Caco-2 (cell line): ENCODE measurements at regions not wholly inside any gene's neighbourhood (a gene's known extent, or its start where the extent isn't known, plus 50 kb on each side); places are given as distances from the start of the nearest gene placed in this dataset.

Source experiments
- BruUV-seq: library from RNA; stranded (reverse); fragments of 400-500 nt; replicated peaks from 2 replicates; lab custom pipeline; 2021; lab: Mats Ljungman, UMichigan
- CTCF ChIA-PET: fragments of 300-600 bp; sonication (Branson Sonifier 250); formaldehyde crosslinking; loops from one replicate; lab custom pipeline; 2022; ENCODE audit warnings: antibody characterized with exemption; lab: Charles Lee
- POLR2A ChIA-PET: fragments of 300-600 bp; sonication (Branson Sonifier 250); formaldehyde crosslinking; loops from one replicate; lab custom pipeline; 2022; ENCODE audit warnings: antibody characterized with exemption; lab: Charles Lee
- DNase-seq, 2 experiments: peaks; one replicate each; pipeline versions ENCODE4 v3.0.0 to v3.0.0-alpha.2; 2020 to 2022
- H3K27me3 ChIP-seq: replicated peaks from 2 replicates; pipeline ENCODE4 v1.6.0; 2011; ENCODE audit warnings: low read length; ENCODE audit not compliant: control insufficient read depth, insufficient read depth
- H3K36me3 ChIP-seq: 2 replicates; pipeline ENCODE4 v1.5.1; 2011; ENCODE audit warnings: low read length; ENCODE audit not compliant: control insufficient read depth, insufficient read depth
- H3K4me1 ChIP-seq: fragments of 250-450 bp; sonication (Bioruptor Pico); 2 replicates; pipeline ENCODE4 v1.5.1; 2020; ENCODE audit warnings: mild to moderate bottlenecking
- H3K4me3 ChIP-seq: 2 replicates; pipeline ENCODE4 v1.5.1; 2011; ENCODE audit warnings: low read depth, mild to moderate bottlenecking, control low read depth, low read length
- H3K9me3 ChIP-seq: fragments of 250-450 bp; sonication (Bioruptor Pico); 2 replicates; pipeline ENCODE4 v1.5.1; 2020; ENCODE audit warnings: mild to moderate bottlenecking, moderate library complexity
- H3K27ac Mint-ChIP-seq: one replicate; pipeline ENCODE4 v1.8.0; 2022; ENCODE audit warnings: mixed read lengths; ENCODE audit not compliant: unreplicated experiment
- H3K27me3 Mint-ChIP-seq: one replicate; pipeline ENCODE4 v1.8.0; 2022; ENCODE audit warnings: mixed read lengths; ENCODE audit not compliant: insufficient read depth, unreplicated experiment
- H3K36me3 Mint-ChIP-seq: one replicate; pipeline ENCODE4 v1.8.0; 2022; ENCODE audit warnings: mild to moderate bottlenecking, mixed read lengths; ENCODE audit not compliant: insufficient read depth, unreplicated experiment
- H3K4me1 Mint-ChIP-seq: one replicate; pipeline ENCODE4 v1.8.0; 2022; ENCODE audit warnings: low read depth, mixed read lengths; ENCODE audit not compliant: unreplicated experiment
- H3K4me3 Mint-ChIP-seq: one replicate; pipeline ENCODE4 v1.8.0; 2022; ENCODE audit warnings: mild to moderate bottlenecking, moderate library complexity, mixed read lengths; ENCODE audit not compliant: unreplicated experiment
- H3K9me3 Mint-ChIP-seq: one replicate; pipeline ENCODE4 v1.8.0; 2022; ENCODE audit warnings: mixed read lengths; ENCODE audit not compliant: unreplicated experiment
- CTCF ChIP-seq, 2 experiments: fragments of 200-600 bp in 1 of 2; IDR thresholded peaks; 1 replicate in 1 of 2; 2 replicates in 1 of 2; pipeline versions ENCODE4 v1.5.1 to v1.8.0; 2011 to 2022; ENCODE audit warnings: antibody characterized with exemption in 1 of 2, control low read depth in 1 of 2, inconsistent platforms in 1 of 2, low read depth in 1 of 2, low read length in 1 of 2, mild to moderate bottlenecking in 1 of 2, moderate library complexity in 1 of 2; ENCODE audit not compliant: insufficient read depth in 1 of 2, severe bottlenecking in 1 of 2, unreplicated experiment in 1 of 2
- intact Hi-C: fragments of 100-400 bp; cut with micrococcal nuclease; formaldehyde crosslinking; loops from one replicate; pipeline ENCODE4 v1.10.0; 2022; ENCODE audit not compliant: unreplicated experiment

- CTCF ChIA-PET = no interaction called here
- Histone ChIP-seq H3K9me3 (no peaks in the 10 kb centered on the region), H3K27me3 (no peaks in the 10 kb centered on the region), H3K4me3 (no peak overlapping the region), H3K4me1 (no peaks in the 10 kb centered on the region), H3K36me3 (no peaks in the 10 kb centered on the region)
- intact Hi-C loops = no loop called here
- H3K27me3 Mint-ChIP-seq = peaks cover 3% of the 10 kb centered on the region
- POLR2A ChIA-PET = no interaction called here
- TF ChIP-seq CTCF (IDR thresholded peaks at IDR 0.05; ENCODE audit: insufficient read depth in 1 of 2, low read depth in 1 of 2, low read length in 1 of 2, severe bottlenecking in 1 of 2, unreplicated experiment in 1 of 2) = no peak
- no peak overlapping the region for H3K4me3 Mint-ChIP-seq
- no peak overlapping the region for H3K27ac Mint-ChIP-seq
- H3K36me3 Mint-ChIP-seq = no peaks in the 10 kb centered on the region
- no peak for DNase-seq
- BruUV-seq = no TSS peak
- H3K9me3 Mint-ChIP-seq = peaks cover 9% of the 10 kb centered on the region
- H3K4me1 Mint-ChIP-seq = no peaks in the 10 kb centered on the region
These were observed 282.2 kb downstream of the STIM2 start for GRCh38 chr4:27142841-27143240.

GRCh38 chr4:27145597-27145996, 285.0 kb downstream of the STIM2 start:
- BruUV-seq = no TSS peak
- ChIA-PET CTCF (no interaction called here), POLR2A (no interaction called here)
- Mint-ChIP-seq H3K4me1 (no peaks in the 10 kb centered on the region), H3K36me3 (no peaks in the 10 kb centered on the region), H3K27me3 (peaks cover 3% of the 10 kb centered on the region), H3K27ac (no peak overlapping the region), H3K9me3 (no peaks in the 10 kb centered on the region), H3K4me3 (no peak overlapping the region)
- no peak for TF ChIP-seq CTCF (IDR thresholded peaks at IDR 0.05; ENCODE audit: insufficient read depth in 1 of 2, low read depth in 1 of 2, low read length in 1 of 2, severe bottlenecking in 1 of 2, unreplicated experiment in 1 of 2)
- H3K4me3 ChIP-seq = no peak overlapping the region
- no peaks in the 10 kb centered on the region for H3K27me3 ChIP-seq
- H3K9me3 ChIP-seq = no peaks in the 10 kb centered on the region
- H3K4me1 ChIP-seq = no peaks in the 10 kb centered on the region
- no peaks in the 10 kb centered on the region for H3K36me3 ChIP-seq
- intact Hi-C loops = no loop called here
- DNase-seq = no peak

- Mint-ChIP-seq H3K27ac (no peak overlapping the region), H3K4me1 (no peaks in the 10 kb centered on the region), H3K4me3 (no peak overlapping the region), H3K9me3 (no peaks in the 10 kb centered on the region), H3K36me3 (no peaks in the 10 kb centered on the region), H3K27me3 (peaks cover 8% of the 10 kb centered on the region)
- ChIA-PET POLR2A (no interaction called here), CTCF (no interaction called here)
- H3K4me3 ChIP-seq = no peak overlapping the region
- H3K27me3 ChIP-seq = no peaks in the 10 kb centered on the region
- no peak for TF ChIP-seq CTCF (IDR thresholded peaks at IDR 0.05; ENCODE audit: insufficient read depth in 1 of 2, low read depth in 1 of 2, low read length in 1 of 2, severe bottlenecking in 1 of 2, unreplicated experiment in 1 of 2)
- H3K4me1 ChIP-seq = no peaks in the 10 kb centered on the region
- no peaks in the 10 kb centered on the region for H3K9me3 ChIP-seq
- DNase-seq = no peak
- intact Hi-C loops = no loop called here
- H3K36me3 ChIP-seq = no peaks in the 10 kb centered on the region
- no TSS peak for BruUV-seq
These were observed 287.7 kb downstream of the STIM2 start for GRCh38 chr4:27148211-27148895.
